ENCODE measurements at regions not wholly inside any gene's neighbourhood (a gene's known extent, or its start where the extent isn't known, plus 50 kb on each side); places are given as distances from the start of the nearest gene placed in this dataset.
"Not testable (repeated sequence)": the region's sequence is repeated elsewhere in the genome, so short reads cannot be mapped to it uniquely, and the experiment has no call there.

- TF ChIP-seq CTCF (IDR thresholded peaks at IDR 0.05; ENCODE audit: insufficient read depth, low read length), result no peak
- TF ChIP-seq SPI1 (IDR thresholded peaks at IDR 0.05; ENCODE audit: borderline replicate concordance, low read depth), result no peak
- no peak for TF ChIP-seq POLR2AphosphoS5 (IDR thresholded peaks at IDR 0.05; ENCODE audit: low read depth)
- TF ChIP-seq GABPA (IDR thresholded peaks at IDR 0.05; ENCODE audit: low read depth), result no peak
- no peak for TF ChIP-seq REST (IDR thresholded peaks at IDR 0.05; ENCODE audit: insufficient replicate concordance, low read depth)
- no peaks in the 10 kb centered on the region for H3K27me3 ChIP-seq (ENCODE audit: insufficient read depth, poor library complexity, severe bottlenecking)
- no peak overlapping the region for H3K27ac ChIP-seq (replicated peaks)
- H3K4me3 ChIP-seq (replicated peaks; ENCODE audit: insufficient read depth, low read length), result no peak overlapping the region
- no peak for DNase-seq (ENCODE audit: low read depth in 1 of 2, low spot score in 1 of 2)
Observed at GRCh38 chr12:131274061-131274460, 320.4 kb downstream of the ADGRD1 start.

GRCh38 chr12:131274906-131275305 lies 321.2 kb downstream of the ADGRD1 start:
- Histone ChIP-seq H3K27me3 (ENCODE audit: insufficient read depth, poor library complexity, severe bottlenecking) (no peaks in the 10 kb centered on the region), H3K4me3 (replicated peaks; ENCODE audit: insufficient read depth, low read length) (no peak overlapping the region), H3K27ac (replicated peaks) (no peak overlapping the region)
- no peak for TF ChIP-seq REST (IDR thresholded peaks at IDR 0.05; ENCODE audit: insufficient replicate concordance, low read depth)
- TF ChIP-seq SPI1 (IDR thresholded peaks at IDR 0.05; ENCODE audit: borderline replicate concordance, low read depth), result no peak
- TF ChIP-seq GABPA (IDR thresholded peaks at IDR 0.05; ENCODE audit: low read depth), result no peak
- no peak for TF ChIP-seq CTCF (IDR thresholded peaks at IDR 0.05; ENCODE audit: insufficient read depth, low read length)
- no peak for TF ChIP-seq POLR2AphosphoS5 (IDR thresholded peaks at IDR 0.05; ENCODE audit: low read depth)
- DNase-seq (ENCODE audit: low read depth in 1 of 2, low spot score in 1 of 2), result no peak

GRCh38 chr12:131275824-131276223 lies 322.1 kb downstream of the ADGRD1 start:
- TF ChIP-seq SPI1 (IDR thresholded peaks at IDR 0.05; ENCODE audit: borderline replicate concordance, low read depth) (no peak), POLR2AphosphoS5 (IDR thresholded peaks at IDR 0.05; ENCODE audit: low read depth) (no peak), CTCF (IDR thresholded peaks at IDR 0.05; ENCODE audit: insufficient read depth, low read length) (no peak)
- DNase-seq (ENCODE audit: low read depth in 1 of 2, low spot score in 1 of 2), result no peak
- no peak overlapping the region for H3K27ac ChIP-seq (replicated peaks)
- no peaks in the 10 kb centered on the region for H3K27me3 ChIP-seq (ENCODE audit: insufficient read depth, poor library complexity, severe bottlenecking)
- no peak overlapping the region for H3K4me3 ChIP-seq (replicated peaks; ENCODE audit: insufficient read depth, low read length)

- no peak for DNase-seq (ENCODE audit: low read depth in 1 of 2, low spot score in 1 of 2)
- H3K4me3 ChIP-seq (replicated peaks; ENCODE audit: insufficient read depth, low read length), result no peak overlapping the region
- H3K27ac ChIP-seq (replicated peaks), result no peak overlapping the region
- no peaks in the 10 kb centered on the region for H3K27me3 ChIP-seq (ENCODE audit: insufficient read depth, poor library complexity, severe bottlenecking)
- TF ChIP-seq GABPA (IDR thresholded peaks at IDR 0.05; ENCODE audit: low read depth), result no peak
- TF ChIP-seq REST (IDR thresholded peaks at IDR 0.05; ENCODE audit: insufficient replicate concordance, low read depth), result no peak
- no peak for TF ChIP-seq POLR2AphosphoS5 (IDR thresholded peaks at IDR 0.05; ENCODE audit: low read depth)
Observed at GRCh38 chr12:131276501-131277185, 322.9 kb downstream of the ADGRD1 start.

- not testable (repeated sequence) for H3K27me3 ChIP-seq (ENCODE audit: insufficient read depth, poor library complexity, severe bottlenecking); DNase-seq (ENCODE audit: low read depth in 1 of 2, low spot score in 1 of 2); H3K4me3 ChIP-seq (replicated peaks; ENCODE audit: insufficient read depth, low read length); H3K27ac ChIP-seq (replicated peaks)
Observed at GRCh38 chr12:131277186-131278091, 323.7 kb downstream of the ADGRD1 start.
